ENCODE measurements at regions not wholly inside any gene's neighbourhood (a gene's known extent, or its start where the extent isn't known, plus 50 kb on each side); places are given as distances from the start of the nearest gene placed in this dataset.

- H3K9ac ChIP-seq = no peak overlapping the region
- H3K36me3 ChIP-seq (replicated peaks in 1 of 2; ENCODE audit: control insufficient read depth in 1 of 2, insufficient read depth in 2 of 2, low read length in 1 of 2) = no peaks in the 10 kb centered on the region
- no peaks in the 10 kb centered on the region for H3K27me3 ChIP-seq (ENCODE audit: insufficient read depth)
- no peaks in the 10 kb centered on the region for H3K79me2 ChIP-seq (ENCODE audit: insufficient read depth)
- H3K4me1 ChIP-seq (ENCODE audit: control insufficient read depth in 1 of 2, insufficient read depth in 2 of 2, low read depth in 1 of 2, low read length in 1 of 2) = no peaks in the 10 kb centered on the region
- H3K9me3 ChIP-seq = no peaks in the 10 kb centered on the region; the same call in 1 of the 2 replicates
- H3F3A ChIP-seq (replicated peaks; ENCODE audit: insufficient read depth) = no peaks in the 10 kb centered on the region
- ChIA-PET CTCF (no interaction called here), POLR2A (no interaction called here)
- H3K4me2 ChIP-seq = no peak overlapping the region
- DNase-seq = no peak
- 93% methylated on average over 3 of the region's 3 CpGs for WGBS (ENCODE audit: low lambda C conversion rate)
- H3K9me2 ChIP-seq = no peaks in the 10 kb centered on the region
- no peak overlapping the region for H3K27ac ChIP-seq (ENCODE audit: low read depth in 2 of 2, low read length in 1 of 2)
- H2AFZ ChIP-seq (ENCODE audit: low read depth) = no peak overlapping the region
- TF ChIP-seq YY1 (IDR thresholded peaks at IDR 0.05; ENCODE audit: low read depth) (no peak), CTCF (IDR thresholded peaks at IDR 0.05) (no peak), JUND (IDR thresholded peaks at IDR 0.05) (no peak), ZBTB33 (IDR thresholded peaks at IDR 0.05; ENCODE audit: borderline replicate concordance, low read depth) (no peak), USF2 (IDR thresholded peaks at IDR 0.05; ENCODE audit: borderline replicate concordance, low read depth, low read length) (no peak), CHD2 (IDR thresholded peaks at IDR 0.05; ENCODE audit: low read length, partially characterized antibody) (no peak), RCOR1 (IDR thresholded peaks at IDR 0.05; ENCODE audit: low read length) (no peak), SIN3A (IDR thresholded peaks at IDR 0.05; ENCODE audit: borderline replicate concordance, low read depth, low read length) (no peak), TCF12 (IDR thresholded peaks at IDR 0.05) (no peak)
- TF ChIP-seq, protein P1, sequence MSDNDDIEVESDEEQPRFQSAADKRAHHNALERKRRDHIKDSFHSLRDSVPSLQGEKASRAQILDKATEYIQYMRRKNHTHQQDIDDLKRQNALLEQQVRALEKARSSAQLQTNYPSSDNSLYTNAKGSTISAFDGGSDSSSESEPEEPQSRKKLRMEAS (IDR thresholded peaks at IDR 0.05; ENCODE audit: low read depth) = no peak
- TF ChIP-seq, protein P2, sequence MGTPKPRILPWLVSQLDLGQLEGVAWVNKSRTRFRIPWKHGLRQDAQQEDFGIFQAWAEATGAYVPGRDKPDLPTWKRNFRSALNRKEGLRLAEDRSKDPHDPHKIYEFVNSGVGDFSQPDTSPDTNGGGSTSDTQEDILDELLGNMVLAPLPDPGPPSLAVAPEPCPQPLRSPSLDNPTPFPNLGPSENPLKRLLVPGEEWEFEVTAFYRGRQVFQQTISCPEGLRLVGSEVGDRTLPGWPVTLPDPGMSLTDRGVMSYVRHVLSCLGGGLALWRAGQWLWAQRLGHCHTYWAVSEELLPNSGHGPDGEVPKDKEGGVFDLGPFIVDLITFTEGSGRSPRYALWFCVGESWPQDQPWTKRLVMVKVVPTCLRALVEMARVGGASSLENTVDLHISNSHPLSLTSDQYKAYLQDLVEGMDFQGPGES (IDR thresholded peaks at IDR 0.05; ENCODE audit: low read depth, low read length) = no peak
- H4K20me1 ChIP-seq (ENCODE audit: insufficient read depth) = no peaks in the 10 kb centered on the region
- H3K4me3 ChIP-seq (ENCODE audit: low read depth in 2 of 2, low read length in 1 of 2) = no peak overlapping the region
These were observed 195.1 kb upstream of the CBLB start for GRCh38 chr3:106063909-106064308.

DNA sequence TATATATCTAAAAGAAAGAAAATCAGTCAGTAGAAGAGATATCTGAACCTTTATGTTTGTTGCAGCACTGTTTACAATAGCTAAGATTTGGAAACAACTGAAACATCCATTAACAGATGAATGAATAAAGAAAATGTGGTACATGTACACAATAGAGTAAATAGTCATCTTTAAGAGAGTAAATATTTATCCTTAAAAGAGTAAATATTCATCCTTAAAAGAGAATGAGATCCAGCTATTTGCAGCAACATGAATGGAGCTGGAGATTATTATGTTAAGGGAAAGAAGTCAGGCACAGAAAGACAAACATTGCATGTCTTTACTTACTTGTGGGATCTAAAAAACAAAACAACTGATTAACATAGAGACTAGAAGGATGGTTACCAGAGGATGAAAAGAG lies 197.0 kb upstream of the CBLB start:
- no peaks in the 10 kb centered on the region for H3K79me2 ChIP-seq (ENCODE audit: insufficient read depth)
- ChIA-PET CTCF (no interaction called here), POLR2A (no interaction called here)
- DNase-seq = no peak
- no peak overlapping the region for H3K4me2 ChIP-seq
- H4K20me1 ChIP-seq (ENCODE audit: insufficient read depth) = no peaks in the 10 kb centered on the region
- no peaks in the 10 kb centered on the region for H3K36me3 ChIP-seq (replicated peaks in 1 of 2; ENCODE audit: control insufficient read depth in 1 of 2, insufficient read depth in 2 of 2, low read length in 1 of 2)
- no peaks in the 10 kb centered on the region for H3K9me2 ChIP-seq
- H3K4me1 ChIP-seq (ENCODE audit: control insufficient read depth in 1 of 2, insufficient read depth in 2 of 2, low read depth in 1 of 2, low read length in 1 of 2) = no peaks in the 10 kb centered on the region
- H3K27me3 ChIP-seq (ENCODE audit: insufficient read depth) = no peaks in the 10 kb centered on the region
- no peak overlapping the region for H2AFZ ChIP-seq (ENCODE audit: low read depth)
- H3K4me3 ChIP-seq (ENCODE audit: low read depth in 2 of 2, low read length in 1 of 2) = no peak overlapping the region
- no peaks in the 10 kb centered on the region; the same call in 1 of the 2 replicates for H3K9me3 ChIP-seq
- H3K27ac ChIP-seq (ENCODE audit: low read depth in 2 of 2, low read length in 1 of 2) = no peak overlapping the region
- no peaks in the 10 kb centered on the region for H3F3A ChIP-seq (replicated peaks; ENCODE audit: insufficient read depth)
- no peak overlapping the region for H3K9ac ChIP-seq
- TF ChIP-seq, protein P1 (IDR thresholded peaks at IDR 0.05; ENCODE audit: low read depth) = no peak
- no peak for TF ChIP-seq POLR2AphosphoS5 (IDR thresholded peaks at IDR 0.05; ENCODE audit: low read depth, low read length)
- no peak for TF ChIP-seq USF2 (IDR thresholded peaks at IDR 0.05; ENCODE audit: borderline replicate concordance, low read depth, low read length)
- no peak for TF ChIP-seq NFIC (IDR thresholded peaks at IDR 0.05; ENCODE audit: borderline replicate concordance)
- TF ChIP-seq TCF12 (IDR thresholded peaks at IDR 0.05) = no peak
- TF ChIP-seq CTCF (IDR thresholded peaks at IDR 0.05) = no peak
- TF ChIP-seq TAF1 (IDR thresholded peaks at IDR 0.05; ENCODE audit: borderline replicate concordance, low read depth, low read length) = no peak
- no peak for TF ChIP-seq ELF1 (IDR thresholded peaks at IDR 0.05)
- TF ChIP-seq RAD21 (IDR thresholded peaks at IDR 0.05; ENCODE audit: low read length) = no peak
- no peak for TF ChIP-seq GATA2 (CRISPR knock-in tag; IDR thresholded peaks at IDR 0.05)
- no peak for TF ChIP-seq YY1 (IDR thresholded peaks at IDR 0.05; ENCODE audit: low read depth)
- no peak for TF ChIP-seq NRF1 (IDR thresholded peaks at IDR 0.05; ENCODE audit: low read depth, low read length)

Measured in SK-N-SH (cell line).